ENCODE measurements at regions not wholly inside any gene's neighbourhood (a gene's known extent, or its start where the extent isn't known, plus 50 kb on each side); places are given as distances from the start of the nearest gene placed in this dataset.
"Not testable (repeated sequence)": the region's sequence is repeated elsewhere in the genome, so short reads cannot be mapped to it uniquely, and the experiment has no call there.

GRCh38 chr2:53512071-53512826, 255.4 kb upstream of the CHAC2 start:
- H3K9me3 ChIP-seq: no peaks in the 10 kb centered on the region

GRCh38 chr2:53511549-53511948, 256.1 kb upstream of the CHAC2 start:
- no peak for DNase-seq
- no peaks in the 10 kb centered on the region for H3K4me1 ChIP-seq
- no peak overlapping the region for H3K27ac ChIP-seq
- no peaks in the 10 kb centered on the region for H3K27me3 ChIP-seq
- no peaks in the 10 kb centered on the region for H3K9me3 ChIP-seq
- no peak overlapping the region for H3K4me3 ChIP-seq
- no peaks in the 10 kb centered on the region for H3K36me3 ChIP-seq
- TF ChIP-seq POLR2A (IDR thresholded peaks at IDR 0.05) (no peak), CTCF (IDR thresholded peaks at IDR 0.05) (no peak)

More at GRCh38 chr2:53512071-53512826, 255.4 kb upstream of the CHAC2 start:
- Histone ChIP-seq H3K36me3 (no peaks in the 10 kb centered on the region), H3K27me3 (no peaks in the 10 kb centered on the region), H3K4me3 (no peak overlapping the region), H3K27ac (no peak overlapping the region), H3K4me1 (no peaks in the 10 kb centered on the region)
- no peak for DNase-seq
- TF ChIP-seq CTCF (IDR thresholded peaks at IDR 0.05) (no peak), POLR2A (IDR thresholded peaks at IDR 0.05) (no peak)

- H3K27ac ChIP-seq: no peak overlapping the region
- no peaks in the 10 kb centered on the region for H3K9me3 ChIP-seq
- no peak overlapping the region for H3K4me3 ChIP-seq
- no peaks in the 10 kb centered on the region for H3K36me3 ChIP-seq
- no peak for DNase-seq
- TF ChIP-seq POLR2A (IDR thresholded peaks at IDR 0.05) (no peak), CTCF (IDR thresholded peaks at IDR 0.05) (no peak)
- no peaks in the 10 kb centered on the region for H3K4me1 ChIP-seq
- H3K27me3 ChIP-seq: no peaks in the 10 kb centered on the region
Measured at GRCh38 chr2:53510401-53510800, 257.2 kb upstream of the CHAC2 start.

- Histone ChIP-seq H3K36me3 (no peaks in the 10 kb centered on the region), H3K27me3 (no peaks in the 10 kb centered on the region), H3K4me3 (no peak overlapping the region), H3K9me3 (no peaks in the 10 kb centered on the region), H3K4me1 (no peaks in the 10 kb centered on the region), H3K27ac (no peak overlapping the region)
- TF ChIP-seq CTCF (IDR thresholded peaks at IDR 0.05): no peak
- TF ChIP-seq POLR2A (IDR thresholded peaks at IDR 0.05): no peak
- DNase-seq: no peak
Measured at GRCh38 chr2:53509831-53510388, 257.7 kb upstream of the CHAC2 start.

- no peaks in the 10 kb centered on the region for H3K9me3 ChIP-seq
- TF ChIP-seq POLR2A (IDR thresholded peaks at IDR 0.05) (no peak), CTCF (IDR thresholded peaks at IDR 0.05) (no peak)
- no peak overlapping the region for H3K4me3 ChIP-seq
- H3K4me1 ChIP-seq: no peaks in the 10 kb centered on the region
- no peak for DNase-seq
- no peaks in the 10 kb centered on the region for H3K36me3 ChIP-seq
- H3K27ac ChIP-seq: no peak overlapping the region
- no peaks in the 10 kb centered on the region for H3K27me3 ChIP-seq
Measured at GRCh38 chr2:53508667-53509066, 258.9 kb upstream of the CHAC2 start.

- H3K36me3 ChIP-seq, H3K4me3 ChIP-seq, H3K27ac ChIP-seq, H3K27me3 ChIP-seq, DNase-seq, H3K4me1 ChIP-seq, H3K9me3 ChIP-seq: not testable (repeated sequence)
Measured at GRCh38 chr2:53507070-53507469, 260.5 kb upstream of the CHAC2 start.

Measured in Peyer's patch (tissue), 4 donors.